HG03575 (cell line): ENCODE measurements at regions not wholly inside any gene's neighbourhood (a gene's known extent, or its start where the extent isn't known, plus 50 kb on each side); places are given as distances from the start of the nearest gene placed in this dataset.
A peak's percentile ranks its signal among the peaks of the same experiment; 100 is the strongest.

Source experiments
- ATAC-seq: cut with Tn5 transposase; IDR thresholded peaks from one replicate; pipeline ENCODE4 v1.9.1; 2021; ENCODE audit not compliant: unreplicated experiment, insufficient number of reproducible peaks, low FRiP score; ENCODE audit errors: extremely low read depth

GRCh38 chr12:92650228-92650822 lies 52.5 kb upstream of the PLEKHG7 start:
- no peak for ATAC-seq

GRCh38 chr12:92649511-92650227 lies 53.1 kb upstream of the PLEKHG7 start:
- peak; percentile 85 for ATAC-seq

GRCh38 chr12:92648242-92649031 lies 54.4 kb upstream of the PLEKHG7 start:
- no peak for ATAC-seq

GRCh38 chr12:92641291-92641690 lies 61.5 kb upstream of the PLEKHG7 start:
- ATAC-seq, result no peak

- ATAC-seq, result no peak
These were observed 62.1 kb upstream of the PLEKHG7 start for GRCh38 chr12:92640691-92641090.

DNA sequence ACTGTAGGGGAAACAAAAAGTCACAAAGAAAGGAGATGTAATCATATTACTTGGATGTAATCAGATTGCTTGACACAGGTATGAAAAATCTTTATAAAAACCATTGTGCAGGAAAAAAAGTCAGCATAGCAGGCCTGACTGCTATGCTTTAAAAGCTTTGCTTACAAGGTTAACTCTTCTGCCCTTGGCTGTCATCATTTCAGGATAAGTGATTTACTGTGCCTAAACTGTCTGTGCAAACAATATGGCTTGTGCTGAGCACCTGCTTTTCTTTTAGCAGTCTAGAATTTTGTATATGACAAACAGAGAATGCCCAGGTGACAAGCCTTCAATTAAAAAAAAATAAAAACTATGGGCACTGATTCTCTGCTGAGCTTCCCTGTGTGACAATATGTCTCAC lies 63.8 kb upstream of the PLEKHG7 start:
- ATAC-seq, result no peak

GRCh38 chr12:92634730-92635129 lies 68.1 kb upstream of the PLEKHG7 start:
- no peak for ATAC-seq

- ATAC-seq, result no peak
These were observed 68.6 kb upstream of the PLEKHG7 start for GRCh38 chr12:92634202-92634601.

DNA sequence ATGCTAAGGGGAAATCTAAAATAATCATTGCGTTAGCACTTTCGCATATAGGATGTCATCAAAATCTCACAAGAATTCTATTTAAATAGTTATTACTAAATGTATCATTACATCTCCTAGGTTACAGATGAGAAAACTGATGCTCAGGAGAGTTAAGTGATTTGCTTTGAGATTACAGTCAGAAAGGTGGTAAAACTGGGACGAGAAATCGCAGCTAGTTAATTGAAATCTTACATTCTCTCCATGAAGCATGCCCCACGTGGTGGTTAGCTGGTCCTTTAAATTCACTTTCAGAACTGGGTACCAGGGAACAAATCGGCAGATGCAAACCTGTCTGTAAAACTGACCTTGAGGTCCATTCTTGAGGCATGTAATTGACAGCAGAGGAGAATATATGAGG lies 71.8 kb upstream of the PLEKHG7 start:
- ATAC-seq, result no peak

- ATAC-seq, result no peak
These were observed 73.3 kb upstream of the PLEKHG7 start for GRCh38 chr12:92629349-92630065.

GRCh38 chr12:92628476-92628875 lies 74.3 kb upstream of the PLEKHG7 start:
- no peak for ATAC-seq

DNA sequence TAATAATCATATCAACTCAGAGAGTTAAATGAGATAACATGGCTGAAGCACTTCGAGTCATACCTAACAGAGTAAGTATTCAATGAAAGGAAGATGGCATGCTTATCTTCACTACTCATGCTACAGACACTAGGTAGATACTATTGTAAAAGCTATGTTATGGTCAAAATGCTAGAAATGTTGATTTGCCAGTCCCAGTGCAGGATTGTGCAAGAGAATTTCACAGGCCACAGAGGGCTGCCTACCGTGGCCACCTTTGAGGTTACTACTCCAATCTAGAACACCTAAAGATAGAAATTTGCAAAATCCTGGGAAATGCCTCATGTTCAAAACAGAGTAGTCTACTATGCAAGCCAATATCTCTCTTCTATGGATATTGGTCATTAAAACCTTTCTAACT lies 75.3 kb upstream of the PLEKHG7 start:
- ATAC-seq, result no peak

- no peak for ATAC-seq
These were observed 77.0 kb upstream of the PLEKHG7 start for GRCh38 chr12:92625639-92626310.

- ATAC-seq, result no peak
These were observed 78.6 kb upstream of the PLEKHG7 start for GRCh38 chr12:92624236-92624635.

DNA sequence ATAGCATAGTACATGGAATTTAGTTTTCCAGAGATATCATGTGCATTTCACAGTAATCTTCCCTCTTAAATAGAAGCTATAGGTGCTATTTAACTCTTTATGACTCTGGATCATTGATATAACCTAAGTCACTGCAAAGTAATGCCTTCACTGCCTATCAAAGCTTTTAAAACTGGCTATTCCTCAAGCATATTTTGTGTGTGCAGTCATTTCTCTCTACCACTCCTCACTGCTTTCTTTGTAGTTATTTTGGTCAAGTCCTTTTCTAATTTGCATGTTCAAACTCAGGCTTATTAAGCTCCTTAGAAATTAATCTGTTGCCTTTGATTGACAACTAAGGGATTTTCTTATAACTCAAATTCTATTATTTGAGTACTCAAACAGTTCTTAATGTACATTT lies 79.4 kb upstream of the PLEKHG7 start:
- ATAC-seq, result no peak

DNA sequence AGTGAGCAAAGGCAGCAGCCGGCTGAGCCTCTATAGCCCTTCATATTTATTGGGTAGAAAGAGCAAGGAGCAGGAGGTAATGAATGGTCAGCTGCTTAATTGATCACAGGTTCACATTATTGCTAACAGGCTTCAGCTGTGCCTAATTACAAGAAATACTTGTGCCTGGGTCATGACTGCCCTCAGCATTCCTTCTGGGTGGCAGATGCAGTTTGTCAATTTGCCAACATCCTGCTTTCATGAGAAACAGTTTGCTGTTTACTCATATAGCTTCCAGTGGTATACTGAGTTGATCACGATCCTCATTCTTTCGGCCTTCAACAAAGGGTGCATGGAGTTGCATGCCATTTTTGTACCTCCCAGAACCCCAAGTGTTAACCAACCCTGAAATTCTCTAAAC lies 81.0 kb upstream of the PLEKHG7 start:
- no peak for ATAC-seq

GRCh38 chr12:92621312-92621711 lies 81.5 kb upstream of the PLEKHG7 start:
- no peak for ATAC-seq

DNA sequence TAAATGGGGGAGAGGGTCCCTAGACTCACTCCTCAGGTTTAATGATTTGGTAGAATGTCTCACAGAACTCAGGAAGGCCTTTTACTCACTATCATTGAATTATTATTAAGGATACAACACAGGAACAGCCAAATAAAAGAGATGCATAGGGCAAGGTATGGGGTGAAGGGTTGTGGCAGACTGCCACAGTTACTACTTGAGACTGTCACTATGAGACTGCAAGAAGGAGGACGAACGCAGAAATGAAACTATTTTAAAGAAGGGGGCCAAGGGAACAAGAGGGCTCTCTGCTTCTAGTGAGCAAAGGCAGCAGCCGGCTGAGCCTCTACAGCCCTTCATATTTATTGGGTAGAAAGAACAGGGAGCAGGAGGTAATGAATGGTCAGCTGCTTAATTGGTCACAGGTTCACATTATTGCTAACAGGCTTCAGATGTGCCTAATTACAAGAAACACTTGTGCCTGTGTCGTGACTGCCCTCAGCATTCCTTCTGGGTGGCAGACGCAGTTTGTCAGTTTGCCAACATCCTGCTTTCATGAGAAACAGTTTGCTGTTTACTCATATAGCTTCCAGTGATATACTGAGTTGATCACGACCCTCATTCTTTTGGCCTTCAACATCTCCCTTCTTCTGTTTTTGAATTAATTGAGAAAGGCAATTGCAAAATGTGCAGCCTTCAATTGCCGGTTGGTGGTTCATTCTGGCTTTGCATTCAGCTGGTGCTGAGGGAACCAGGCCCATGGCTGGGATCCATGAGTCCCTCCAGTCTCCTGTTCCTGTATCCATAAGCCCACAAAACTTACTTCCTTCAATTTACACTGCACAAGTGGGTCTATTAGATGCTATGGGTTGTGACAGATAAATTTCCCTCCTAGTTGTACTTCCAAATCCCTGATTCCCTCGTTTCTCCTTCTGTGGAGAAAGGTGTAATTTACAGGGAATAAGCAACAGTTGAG lies 82.8 kb upstream of the PLEKHG7 start:
- no peak for ATAC-seq
